ENCODE measurements at regions not wholly inside any gene's neighbourhood (a gene's known extent, or its start where the extent isn't known, plus 50 kb on each side); places are given as distances from the start of the nearest gene placed in this dataset.
A peak's percentile ranks its signal among the peaks of the same experiment; 100 is the strongest.

DNA sequence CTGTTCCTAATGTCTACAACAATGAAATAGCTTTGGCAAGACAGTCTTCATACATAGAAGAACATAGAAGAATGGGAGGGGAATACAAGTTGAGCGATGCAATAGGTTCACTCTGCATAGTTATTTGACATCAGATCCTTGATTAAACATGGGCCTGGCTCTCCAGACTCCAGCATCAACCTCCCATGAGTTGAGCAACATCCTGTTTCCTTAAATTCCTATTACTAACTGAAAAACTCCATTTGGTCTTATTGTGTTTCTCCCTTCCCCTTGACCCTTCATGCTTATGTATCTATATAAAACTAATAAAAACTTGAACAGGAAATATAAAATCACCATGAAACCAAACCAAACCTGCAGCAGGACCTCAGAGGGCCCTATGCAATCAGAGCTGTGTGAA, 304.5 kb upstream of the SATB1 start:
- Histone ChIP-seq H3F3A (ENCODE audit: low read depth) (no peaks in the 10 kb centered on the region), H3K4me3 (no peak overlapping the region), H3K4me1 (peaks cover 22% of the 10 kb centered on the region), H3K79me2 (ENCODE audit: low read depth) (no peaks in the 10 kb centered on the region), H3K9me3 (ENCODE audit: low read depth) (no peaks in the 10 kb centered on the region), H3K27ac (no peak overlapping the region), H3K4me2 (peak overlapping the region; percentile 54), H2AFZ (replicated peaks) (no peak overlapping the region), H3K27me3 (peaks cover 11% of the 10 kb centered on the region), H3K9ac (no peak overlapping the region), H3K36me3 (no peaks in the 10 kb centered on the region), H4K20me1 (ENCODE audit: low read depth) (peaks cover 4% of the 10 kb centered on the region)
- H3K4me1 Mint-ChIP-seq, result peaks cover 15% of the 10 kb centered on the region
- no peak overlapping the region for H3K27ac Mint-ChIP-seq
- no peaks in the 10 kb centered on the region for H3K36me3 Mint-ChIP-seq
- no peak for TF ChIP-seq EZH2phosphoT487 (IDR thresholded peaks at IDR 0.05)
- no peaks in the 10 kb centered on the region for H3K9me3 Mint-ChIP-seq
- no peak for DNase-seq (ENCODE audit: low spot score)
- no peak overlapping the region for H3K4me3 Mint-ChIP-seq
- no peaks in the 10 kb centered on the region for H3K27me3 Mint-ChIP-seq (ENCODE audit: insufficient read depth, low read depth)

DNA sequence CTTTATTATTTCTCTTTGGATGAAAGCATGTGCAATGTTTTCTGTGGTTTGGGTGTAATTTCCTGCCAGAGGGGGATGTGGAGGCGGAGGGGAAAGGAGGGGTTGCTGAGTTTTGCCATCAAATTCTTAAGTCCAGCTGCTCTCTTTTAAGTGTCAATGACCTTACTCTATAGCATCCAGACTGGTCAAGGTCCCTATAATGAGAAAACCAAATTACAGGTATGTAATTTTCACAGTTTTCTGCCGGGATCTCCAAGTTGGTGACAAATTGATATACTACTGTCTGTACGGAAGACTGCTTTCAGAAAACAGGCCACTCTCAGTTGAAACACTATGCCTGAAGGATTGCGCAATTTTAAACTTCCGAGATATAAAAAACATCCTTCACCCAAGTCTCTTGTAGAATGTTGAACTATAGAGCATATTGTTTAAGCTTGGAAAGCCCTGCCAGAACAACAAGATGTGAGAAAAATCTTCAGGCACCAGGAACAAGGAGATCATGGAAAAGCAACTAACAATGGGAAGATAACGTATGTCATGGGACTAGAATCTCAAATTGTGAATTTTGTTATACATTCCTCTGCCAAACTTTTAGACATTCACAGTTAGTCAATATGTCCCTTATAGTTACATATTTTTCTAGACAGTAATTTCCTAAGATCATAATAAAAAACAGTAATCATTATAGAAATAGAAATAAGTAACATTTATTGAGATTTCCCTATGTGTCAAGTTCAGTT, 300.7 kb upstream of the SATB1 start:
- no peaks in the 10 kb centered on the region for H3K79me2 ChIP-seq (ENCODE audit: low read depth)
- H2AFZ ChIP-seq (replicated peaks), result no peak overlapping the region
- peaks cover 2% of the 10 kb centered on the region for H4K20me1 ChIP-seq (ENCODE audit: low read depth)
- TF ChIP-seq, protein P1, sequence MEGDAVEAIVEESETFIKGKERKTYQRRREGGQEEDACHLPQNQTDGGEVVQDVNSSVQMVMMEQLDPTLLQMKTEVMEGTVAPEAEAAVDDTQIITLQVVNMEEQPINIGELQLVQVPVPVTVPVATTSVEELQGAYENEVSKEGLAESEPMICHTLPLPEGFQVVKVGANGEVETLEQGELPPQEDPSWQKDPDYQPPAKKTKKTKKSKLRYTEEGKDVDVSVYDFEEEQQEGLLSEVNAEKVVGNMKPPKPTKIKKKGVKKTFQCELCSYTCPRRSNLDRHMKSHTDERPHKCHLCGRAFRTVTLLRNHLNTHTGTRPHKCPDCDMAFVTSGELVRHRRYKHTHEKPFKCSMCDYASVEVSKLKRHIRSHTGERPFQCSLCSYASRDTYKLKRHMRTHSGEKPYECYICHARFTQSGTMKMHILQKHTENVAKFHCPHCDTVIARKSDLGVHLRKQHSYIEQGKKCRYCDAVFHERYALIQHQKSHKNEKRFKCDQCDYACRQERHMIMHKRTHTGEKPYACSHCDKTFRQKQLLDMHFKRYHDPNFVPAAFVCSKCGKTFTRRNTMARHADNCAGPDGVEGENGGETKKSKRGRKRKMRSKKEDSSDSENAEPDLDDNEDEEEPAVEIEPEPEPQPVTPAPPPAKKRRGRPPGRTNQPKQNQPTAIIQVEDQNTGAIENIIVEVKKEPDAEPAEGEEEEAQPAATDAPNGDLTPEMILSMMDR (IDR thresholded peaks at IDR 0.05), result no peak
- no peak for TF ChIP-seq EZH2phosphoT487 (IDR thresholded peaks at IDR 0.05)
- TF ChIP-seq EZH2 (IDR thresholded peaks at IDR 0.05), result no peak
- Mint-ChIP-seq H3K27ac (no peak overlapping the region), H3K4me1 (peaks cover 19% of the 10 kb centered on the region), H3K36me3 (no peaks in the 10 kb centered on the region), H3K9me3 (no peaks in the 10 kb centered on the region), H3K27me3 (ENCODE audit: insufficient read depth, low read depth) (no peaks in the 10 kb centered on the region), H3K4me3 (no peak overlapping the region)
- no peak overlapping the region for H3K4me3 ChIP-seq
- H3K4me1 ChIP-seq, result peaks cover 12% of the 10 kb centered on the region
- H3K36me3 ChIP-seq, result no peaks in the 10 kb centered on the region
- no peaks in the 10 kb centered on the region for H3K9me3 ChIP-seq (ENCODE audit: low read depth)
- no peaks in the 10 kb centered on the region for H3F3A ChIP-seq (ENCODE audit: low read depth)
- no peak overlapping the region for H3K27ac ChIP-seq
- H3K4me2 ChIP-seq, result no peak overlapping the region
- H3K9ac ChIP-seq, result no peak overlapping the region
- H3K27me3 ChIP-seq, result peaks cover 1% of the 10 kb centered on the region
- no peak for DNase-seq (ENCODE audit: low spot score)

DNA sequence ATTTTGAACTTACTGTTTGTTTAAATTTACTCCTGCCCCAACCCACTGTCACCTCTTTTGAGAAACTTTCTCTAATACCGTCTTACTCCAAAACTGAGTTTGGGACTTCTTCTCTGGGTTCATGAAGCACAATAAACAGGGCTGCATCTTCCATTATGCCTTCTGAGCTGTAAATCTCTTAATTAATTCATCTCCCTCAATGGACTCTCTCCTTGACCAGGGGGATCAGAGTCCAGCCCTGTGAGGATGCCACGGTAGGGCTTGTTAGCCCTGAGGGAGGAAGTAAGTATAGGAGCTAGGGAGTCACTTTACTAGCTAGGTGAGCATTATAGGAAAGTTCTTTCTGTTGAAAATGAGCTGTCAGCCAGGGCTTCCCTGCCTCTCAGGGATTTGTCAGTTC, 299.3 kb upstream of the SATB1 start:
- no peak overlapping the region for H2AFZ ChIP-seq (replicated peaks)
- Mint-ChIP-seq H3K27ac (no peak overlapping the region), H3K27me3 (ENCODE audit: insufficient read depth, low read depth) (no peaks in the 10 kb centered on the region), H3K4me1 (peaks cover 12% of the 10 kb centered on the region), H3K9me3 (no peaks in the 10 kb centered on the region), H3K4me3 (no peak overlapping the region), H3K36me3 (no peaks in the 10 kb centered on the region)
- H3K4me2 ChIP-seq, result no peak overlapping the region
- no peaks in the 10 kb centered on the region for H4K20me1 ChIP-seq (ENCODE audit: low read depth)
- H3K9ac ChIP-seq, result no peak overlapping the region
- no peaks in the 10 kb centered on the region for H3K27me3 ChIP-seq
- no peaks in the 10 kb centered on the region for H3F3A ChIP-seq (ENCODE audit: low read depth)
- no peak overlapping the region for H3K27ac ChIP-seq
- H3K4me3 ChIP-seq, result no peak overlapping the region
- H3K4me1 ChIP-seq, result no peaks in the 10 kb centered on the region
- no peaks in the 10 kb centered on the region for H3K9me3 ChIP-seq (ENCODE audit: low read depth)
- TF ChIP-seq EZH2 (IDR thresholded peaks at IDR 0.05) (no peak), EZH2phosphoT487 (IDR thresholded peaks at IDR 0.05) (no peak)
- TF ChIP-seq, protein P1 (IDR thresholded peaks at IDR 0.05), result no peak
- no peaks in the 10 kb centered on the region for H3K79me2 ChIP-seq (ENCODE audit: low read depth)
- peak; percentile 16 for DNase-seq (ENCODE audit: low spot score)
- H3K36me3 ChIP-seq, result no peaks in the 10 kb centered on the region

DNA sequence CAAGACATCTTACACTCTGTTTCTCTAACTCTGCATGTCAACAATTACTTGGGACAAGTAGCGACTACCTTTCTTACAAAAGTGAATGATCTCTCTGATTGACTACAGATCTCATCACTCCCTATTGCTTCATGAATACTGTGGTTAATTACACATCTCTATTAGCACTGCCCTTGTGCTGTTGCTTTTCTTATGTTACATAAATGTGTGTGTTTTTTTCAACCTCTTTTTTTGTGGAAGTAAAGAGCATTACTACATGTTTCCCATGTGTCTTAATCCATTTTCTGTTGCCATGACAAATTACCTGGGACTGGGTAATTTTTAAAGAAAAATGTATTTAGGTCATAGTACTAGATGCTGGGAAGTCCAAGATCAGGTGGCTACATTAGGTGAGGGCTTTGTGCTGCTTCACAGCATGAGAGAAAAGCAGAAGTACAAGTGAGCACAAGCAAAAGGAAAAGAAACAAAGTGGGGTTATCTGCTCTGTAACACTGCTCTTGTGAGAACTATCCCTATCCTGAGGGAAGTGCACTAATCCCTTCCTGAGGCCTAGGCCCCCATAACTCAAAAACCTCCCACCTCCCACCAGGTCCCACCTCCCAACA, 298.2 kb upstream of the SATB1 start:
- Histone ChIP-seq H3K9ac (no peak overlapping the region), H3K4me2 (no peak overlapping the region), H3K4me3 (no peak overlapping the region), H3K79me2 (ENCODE audit: low read depth) (no peaks in the 10 kb centered on the region), H4K20me1 (ENCODE audit: low read depth) (no peaks in the 10 kb centered on the region), H3F3A (ENCODE audit: low read depth) (no peaks in the 10 kb centered on the region), H3K27ac (no peak overlapping the region), H2AFZ (replicated peaks) (no peak overlapping the region), H3K9me3 (ENCODE audit: low read depth) (no peaks in the 10 kb centered on the region), H3K27me3 (no peaks in the 10 kb centered on the region), H3K36me3 (no peaks in the 10 kb centered on the region), H3K4me1 (no peaks in the 10 kb centered on the region)
- no peak overlapping the region for H3K27ac Mint-ChIP-seq
- H3K27me3 Mint-ChIP-seq (ENCODE audit: insufficient read depth, low read depth), result no peaks in the 10 kb centered on the region
- no peaks in the 10 kb centered on the region for H3K9me3 Mint-ChIP-seq
- H3K4me3 Mint-ChIP-seq, result no peak overlapping the region
- H3K4me1 Mint-ChIP-seq, result peaks cover 12% of the 10 kb centered on the region
- no peak for DNase-seq (ENCODE audit: low spot score)
- TF ChIP-seq EZH2phosphoT487 (IDR thresholded peaks at IDR 0.05) (no peak), EZH2 (IDR thresholded peaks at IDR 0.05) (no peak)
- TF ChIP-seq, protein P1 (IDR thresholded peaks at IDR 0.05), result no peak
- H3K36me3 Mint-ChIP-seq, result no peaks in the 10 kb centered on the region

All from neural progenitor cell (in vitro differentiated cells).